Stomach (tissue), 8 donors: ENCODE measurements at regions not wholly inside any gene's neighbourhood (a gene's known extent, or its start where the extent isn't known, plus 50 kb on each side); places are given as distances from the start of the nearest gene placed in this dataset.

ENCODE experiments used
- DNase-seq, 2 donors: peaks; one replicate each; pipeline versions ENCODE4 v3.0.0 to v3.0.0-alpha.2; 2013 to 2019
- H3K27ac ChIP-seq, 5 donors: fragments of 200-600 bp in 4 of 5; sonication (generic) in 4 of 5; one replicate each; pipeline ENCODE4 v1.5.1; 2013 to 2019; ENCODE audit warnings: mild to moderate bottlenecking in 1 of 5, moderate library complexity in 1 of 5
- H3K27me3 ChIP-seq, 3 donors: fragments of 200-600 bp; sonication (generic); one replicate each; pipeline ENCODE4 v1.5.1; 2017 to 2019; ENCODE audit warnings: mixed run types in 1 of 3
- H3K36me3 ChIP-seq, 4 donors: fragments of 200-600 bp; sonication (generic); 1 replicate in 3 of 4; 2 replicates in 1 of 4; pipeline ENCODE4 v1.5.1; 2016 to 2019
- H3K4me1 ChIP-seq, 4 donors: fragments of 200-600 bp; sonication (generic); one replicate each; pipeline ENCODE4 v1.5.1; 2016 to 2019
- H3K4me3 ChIP-seq, 4 donors: fragments of 200-600 bp; sonication (generic) in 3 of 4; one replicate each; pipeline ENCODE4 v1.5.1; 2016 to 2019; ENCODE audit warnings: mild to moderate bottlenecking in 1 of 4
- H3K9me3 ChIP-seq, 4 donors: fragments of 200-600 bp; sonication (generic); one replicate each; pipeline ENCODE4 v1.5.1; 2016 to 2019
- EP300 ChIP-seq: sonication (generic); formaldehyde crosslinking; IDR thresholded peaks from one replicate; pipeline ENCODE4 v1.6.1; 2017; ENCODE audit warnings: antibody characterized with exemption
- POLR2A ChIP-seq, 4 donors: fragments of 450-650 bp; IDR thresholded peaks; one replicate each; pipeline ENCODE4 v1.6.1; 2016; ENCODE audit warnings: antibody characterized with exemption in 4 of 4, control low read depth in 2 of 4, mild to moderate bottlenecking in 1 of 4, moderate library complexity in 1 of 4
- POLR2AphosphoS5 ChIP-seq, 3 donors: sonication (generic); formaldehyde crosslinking; IDR thresholded peaks; one replicate each; pipeline ENCODE4 v1.6.1; 2016; ENCODE audit warnings: antibody characterized with exemption in 3 of 3
- WGBS, 5 donors: extraction: QIAGEN DNeasy Blood & Tissue Kit in 3 of 5; methylation state at CpG; one replicate each; pipeline versions ENCODE4 v1.1.5 to v1.1.7; 2013 to 2018; 5-methylcytosine and 5-hydroxymethylcytosine counted together
- intact Hi-C: fragments of 100-400 bp; cut with DNase I; formaldehyde crosslinking; loops from one replicate; pipeline ENCODE4 v1.15.1; 2023; ENCODE audit warnings: low total_unique reads
- TF ChIP-seq, protein P1 (sequence below), 7 experiments: fragments of 450-650 bp in 4 of 7; fragments of 200-600 bp in 3 of 7; sonication (generic) in 3 of 7; IDR thresholded peaks; one replicate each; pipeline ENCODE4 v1.5.1; 2016 to 2019; ENCODE audit warnings: antibody characterized with exemption in 7 of 7, control low read depth in 2 of 7, mild to moderate bottlenecking in 1 of 7
- donor health status: healthy with polysubstance abuse.
- donor health status: Bipolar disorder and iron deficiency.
- donor health status: healthy.

DNA sequence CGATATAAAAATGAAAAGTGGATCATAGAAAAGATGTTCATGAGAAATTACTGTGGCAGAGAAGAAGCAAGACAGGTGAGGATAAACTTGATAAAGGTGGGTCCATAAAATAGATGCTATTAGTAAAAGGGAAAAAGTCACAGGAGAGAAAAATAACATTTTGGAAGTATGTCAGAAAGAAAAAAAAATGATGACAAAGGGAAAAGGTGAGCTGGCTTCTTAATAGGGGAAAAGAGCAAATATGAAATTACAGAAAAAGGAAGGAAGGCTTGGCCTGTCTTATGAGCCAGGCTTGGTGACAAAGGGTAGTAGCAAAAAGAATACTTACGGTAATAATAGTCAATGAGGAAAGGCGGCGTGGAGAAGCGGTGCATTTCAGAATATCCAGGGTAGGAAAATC lies 386.1 kb downstream of the RWDD3 start:
- WGBS, 5 donors, result 81 to 98% (median 95%) methylated on average over 5 of the region's 5 CpGs
- TF ChIP-seq, protein P1, sequence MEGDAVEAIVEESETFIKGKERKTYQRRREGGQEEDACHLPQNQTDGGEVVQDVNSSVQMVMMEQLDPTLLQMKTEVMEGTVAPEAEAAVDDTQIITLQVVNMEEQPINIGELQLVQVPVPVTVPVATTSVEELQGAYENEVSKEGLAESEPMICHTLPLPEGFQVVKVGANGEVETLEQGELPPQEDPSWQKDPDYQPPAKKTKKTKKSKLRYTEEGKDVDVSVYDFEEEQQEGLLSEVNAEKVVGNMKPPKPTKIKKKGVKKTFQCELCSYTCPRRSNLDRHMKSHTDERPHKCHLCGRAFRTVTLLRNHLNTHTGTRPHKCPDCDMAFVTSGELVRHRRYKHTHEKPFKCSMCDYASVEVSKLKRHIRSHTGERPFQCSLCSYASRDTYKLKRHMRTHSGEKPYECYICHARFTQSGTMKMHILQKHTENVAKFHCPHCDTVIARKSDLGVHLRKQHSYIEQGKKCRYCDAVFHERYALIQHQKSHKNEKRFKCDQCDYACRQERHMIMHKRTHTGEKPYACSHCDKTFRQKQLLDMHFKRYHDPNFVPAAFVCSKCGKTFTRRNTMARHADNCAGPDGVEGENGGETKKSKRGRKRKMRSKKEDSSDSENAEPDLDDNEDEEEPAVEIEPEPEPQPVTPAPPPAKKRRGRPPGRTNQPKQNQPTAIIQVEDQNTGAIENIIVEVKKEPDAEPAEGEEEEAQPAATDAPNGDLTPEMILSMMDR (IDR thresholded peaks at IDR 0.05), result no peak
- no peak for TF ChIP-seq POLR2AphosphoS5 (IDR thresholded peaks at IDR 0.05)
- TF ChIP-seq POLR2A (IDR thresholded peaks at IDR 0.05), result no peak
- TF ChIP-seq EP300, result no peak
- H3K27me3 ChIP-seq, result no peaks in the 10 kb centered on the region
- intact Hi-C loops, result no loop called here
- no peak for DNase-seq
- no peaks in the 10 kb centered on the region for H3K9me3 ChIP-seq
- no peaks in the 10 kb centered on the region for H3K36me3 ChIP-seq
- H3K4me3 ChIP-seq, result no peak overlapping the region
- H3K27ac ChIP-seq, result no peak overlapping the region
- no peaks in the 10 kb centered on the region for H3K4me1 ChIP-seq

DNA sequence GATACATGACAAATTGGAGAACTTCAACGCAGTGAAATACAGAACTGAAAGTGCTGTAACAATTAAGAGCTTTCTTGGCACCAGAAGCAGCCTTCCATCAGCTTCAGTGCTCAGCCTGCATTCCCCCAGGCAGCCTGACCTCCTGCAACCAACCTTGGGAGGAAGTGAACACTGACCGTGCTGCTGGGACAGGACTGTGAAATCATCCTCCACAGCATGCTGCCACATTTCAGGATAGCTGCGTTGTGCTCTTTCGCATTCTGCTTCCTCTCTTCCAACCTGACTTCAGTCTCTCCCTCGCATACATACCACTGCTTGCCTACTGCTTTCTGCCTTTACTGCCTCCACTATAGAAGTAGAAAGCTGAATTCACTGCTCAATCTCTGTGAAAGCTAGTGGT lies 388.6 kb downstream of the RWDD3 start:
- TF ChIP-seq, protein P1 (IDR thresholded peaks at IDR 0.05), result no peak
- no peak for TF ChIP-seq EP300
- TF ChIP-seq POLR2AphosphoS5 (IDR thresholded peaks at IDR 0.05), result no peak
- no peak for TF ChIP-seq POLR2A (IDR thresholded peaks at IDR 0.05)
- Histone ChIP-seq H3K4me1 (no peaks in the 10 kb centered on the region), H3K4me3 (no peak overlapping the region), H3K27ac (no peak overlapping the region), H3K27me3 (no peaks in the 10 kb centered on the region), H3K9me3 (no peaks in the 10 kb centered on the region), H3K36me3 (no peaks in the 10 kb centered on the region)
- intact Hi-C loops, result no loop called here
- WGBS, 5 donors, result 60 to 79% (median 72%) methylated on average over 5 of the region's 5 CpGs
- DNase-seq, result no peak

DNA sequence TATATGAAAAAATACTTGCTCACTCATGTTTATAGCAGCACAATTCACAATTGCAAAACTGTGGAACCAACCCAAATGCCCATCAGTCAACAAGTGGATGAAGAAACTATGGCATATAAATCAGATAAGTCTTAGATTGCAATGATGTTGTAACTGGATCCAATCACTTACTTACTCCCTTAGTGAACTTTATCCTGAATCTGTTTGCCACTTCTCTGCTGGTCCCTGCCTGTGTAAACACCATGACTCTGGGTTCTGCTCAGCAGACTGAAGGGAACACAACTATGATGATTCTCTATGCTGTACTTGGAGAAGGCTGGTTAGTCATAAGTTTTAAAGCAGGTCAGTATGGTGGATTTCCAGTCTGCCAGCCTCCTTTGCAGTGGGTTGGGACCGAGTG lies 391.2 kb downstream of the RWDD3 start:
- WGBS, 5 donors, result 87 to 93% (median 91%) methylated on average over 1 of the region's 1 CpG
- Histone ChIP-seq H3K27me3 (no peaks in the 10 kb centered on the region), H3K4me3 (no peak overlapping the region), H3K27ac (no peak overlapping the region), H3K9me3 (no peaks in the 10 kb centered on the region), H3K36me3 (no peaks in the 10 kb centered on the region), H3K4me1 (no peaks in the 10 kb centered on the region)
- TF ChIP-seq EP300 (no peak), POLR2A (IDR thresholded peaks at IDR 0.05) (no peak), POLR2AphosphoS5 (IDR thresholded peaks at IDR 0.05) (no peak)
- TF ChIP-seq, protein P1 (IDR thresholded peaks at IDR 0.05), result no peak
- no peak for DNase-seq
- intact Hi-C loops, result no loop called here

DNA sequence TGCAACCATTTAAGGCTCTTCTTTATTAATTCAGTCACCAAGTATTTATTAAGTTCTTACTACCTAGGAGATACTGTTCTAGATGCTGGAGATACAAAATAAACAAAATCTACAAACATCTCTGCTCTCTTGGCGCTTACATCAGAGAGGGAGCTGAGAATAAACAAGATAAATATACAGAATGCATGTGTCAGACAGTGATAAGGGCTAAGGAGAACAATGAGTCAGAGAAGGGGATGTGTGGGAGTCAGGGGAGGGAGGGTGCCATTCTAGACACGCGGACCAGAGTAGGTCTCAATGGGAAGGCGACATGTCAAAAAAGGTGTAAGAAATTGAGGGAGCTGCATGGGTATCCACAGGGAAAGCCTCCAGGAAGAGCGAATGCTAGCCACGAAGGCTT lies 393.2 kb downstream of the RWDD3 start:
- Histone ChIP-seq H3K36me3 (no peaks in the 10 kb centered on the region), H3K27me3 (no peaks in the 10 kb centered on the region), H3K4me3 (no peak overlapping the region), H3K9me3 (no peaks in the 10 kb centered on the region), H3K27ac (no peak overlapping the region), H3K4me1 (no peaks in the 10 kb centered on the region)
- TF ChIP-seq POLR2AphosphoS5 (IDR thresholded peaks at IDR 0.05) (no peak), EP300 (no peak), POLR2A (IDR thresholded peaks at IDR 0.05) (no peak)
- TF ChIP-seq, protein P1 (IDR thresholded peaks at IDR 0.05), result no peak
- intact Hi-C loops, result no loop called here
- DNase-seq, result no peak
- 67 to 78% (median 72%) methylated on average over 6 of the region's 6 CpGs for WGBS, 5 donors
